Aorta (tissue), 5 donors: ENCODE measurements at regions not wholly inside any gene's neighbourhood (a gene's known extent, or its start where the extent isn't known, plus 50 kb on each side); places are given as distances from the start of the nearest gene placed in this dataset.
"Not testable (repeated sequence)": the region's sequence is repeated elsewhere in the genome, so short reads cannot be mapped to it uniquely, and the experiment has no call there.

Source experiments
- ATAC-seq: fragments of 200-7000 bp; cut with Tn5 transposase; one replicate; pipeline ENCODE4 v1.9.1; 2022; ENCODE audit warnings: moderate library complexity; ENCODE audit not compliant: low FRiP score
- DNase-seq, 2 donors: peaks; one replicate each; pipeline ENCODE4 v3.0.0-alpha.2; 2020
- H3K27ac ChIP-seq, 2 donors: one replicate each; pipeline ENCODE4 v1.5.1; 2013; ENCODE audit warnings: low read length in 2 of 2, mild to moderate bottlenecking in 2 of 2, moderate library complexity in 2 of 2, control low read depth in 1 of 2, inconsistent platforms in 1 of 2, low read depth in 1 of 2
- H3K27me3 ChIP-seq, 2 donors: one replicate each; pipeline ENCODE4 v1.6.1; 2013; ENCODE audit warnings: control low read depth in 1 of 2, low read length in 1 of 2, mild to moderate bottlenecking in 1 of 2, moderate library complexity in 1 of 2; ENCODE audit not compliant: insufficient read depth in 2 of 2, control insufficient read depth in 1 of 2
- H3K36me3 ChIP-seq, 2 donors: one replicate each; pipeline ENCODE4 v1.6.1; 2013; ENCODE audit warnings: control low read depth in 1 of 2, low read length in 1 of 2, mild to moderate bottlenecking in 1 of 2; ENCODE audit not compliant: insufficient read depth in 2 of 2, control insufficient read depth in 1 of 2
- H3K4me1 ChIP-seq, 2 donors: one replicate each; pipeline ENCODE4 v1.6.1; 2013; ENCODE audit warnings: low read length in 2 of 2, control low read depth in 1 of 2, mild to moderate bottlenecking in 1 of 2, moderate library complexity in 1 of 2; ENCODE audit not compliant: insufficient read depth in 2 of 2, control insufficient read depth in 1 of 2
- H3K4me3 ChIP-seq, 2 donors: one replicate each; pipeline ENCODE4 v1.5.1; 2013; ENCODE audit warnings: low read length in 2 of 2, control low read depth in 1 of 2, mild to moderate bottlenecking in 1 of 2
- H3K9me3 ChIP-seq: one replicate; pipeline ENCODE4 v1.6.1; 2013; ENCODE audit warnings: mild to moderate bottlenecking, low read length; ENCODE audit not compliant: control insufficient read depth
- WGBS, 2 donors: extraction: QIAGEN DNeasy Blood & Tissue Kit; methylation state at CpG; one replicate each; pipeline ENCODE4 v1.1.7; 2013; 5-methylcytosine and 5-hydroxymethylcytosine counted together
- intact Hi-C, 2 donors: fragments of 100-400 bp; cut with DNase I; formaldehyde crosslinking; loops; one replicate each; pipeline versions ENCODE4 v1.14.2 to v1.15.0; 2022
- donor health status: healthy with polysubstance abuse.
- donor health status: Bipolar disorder and iron deficiency.
- donor health status: DM: no; HTN: no; CAD: no.
- donor health status: DM: no; HTN: no; CAD: no.
- donor health status: DM: yes; HTN: yes; CAD: no.

- DNase-seq (no peak), ATAC-seq (no peak)
- H3K4me3 ChIP-seq = no peak overlapping the region
- H3K27me3 ChIP-seq = no peaks in the 10 kb centered on the region
- 80 to 83% methylated on average over 10 of the region's 10 CpGs for WGBS, 2 donors
- H3K36me3 ChIP-seq = no peaks in the 10 kb centered on the region
- intact Hi-C loops = no loop called here
- H3K27ac ChIP-seq = no peak overlapping the region
- H3K9me3 ChIP-seq = no peaks in the 10 kb centered on the region
- H3K4me1 ChIP-seq = no peaks in the 10 kb centered on the region
Measured at GRCh38 chr6:80433010-80433672, 326.7 kb downstream of the BCKDHB start.

DNA sequence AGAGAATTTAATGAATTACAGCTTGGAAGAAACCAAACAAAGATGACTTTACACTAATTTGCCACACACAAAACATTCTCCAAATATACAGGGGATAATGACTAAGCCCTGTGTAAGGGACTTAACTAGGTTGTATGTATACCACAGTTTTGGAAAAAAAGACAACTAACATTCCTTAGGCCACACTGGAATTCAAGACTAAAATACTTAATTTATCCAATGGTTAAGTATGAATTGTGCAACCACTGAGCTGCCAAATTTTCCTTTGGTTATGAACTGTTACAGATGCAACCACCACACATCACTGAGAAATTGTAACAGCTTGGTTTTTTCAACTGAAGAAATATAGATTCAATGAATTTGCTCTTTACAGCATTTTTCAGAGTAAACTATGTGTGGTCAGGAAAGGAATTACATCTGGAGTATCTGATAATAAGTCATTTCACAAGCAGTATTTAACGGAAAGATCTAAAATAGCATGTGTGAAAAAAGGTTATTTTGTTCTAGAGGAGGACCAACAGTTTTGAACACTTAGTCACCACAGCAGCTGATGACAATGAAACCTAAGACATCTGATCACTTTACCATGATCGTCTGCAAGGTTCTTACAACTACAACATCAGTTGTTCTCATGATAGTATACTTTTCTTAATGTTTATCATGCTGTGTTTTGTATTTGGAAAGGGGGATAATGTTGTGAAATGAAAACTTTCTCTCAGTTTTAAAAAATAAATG, 318.8 kb downstream of the BCKDHB start:
- Histone ChIP-seq H3K36me3 (peaks cover 0 to 2% of the 10 kb centered on the region in 2 donors), H3K4me3 (no peak overlapping the region), H3K27me3 (no peaks in the 10 kb centered on the region), H3K4me1 (no peaks in the 10 kb centered on the region), H3K27ac (no peak overlapping the region), H3K9me3 (peaks cover 6% of the 10 kb centered on the region)
- no peak for ATAC-seq
- intact Hi-C loops = no loop called here
- 66 to 72% methylated on average over 2 of the region's 2 CpGs for WGBS, 2 donors
- DNase-seq = no peak

DNA sequence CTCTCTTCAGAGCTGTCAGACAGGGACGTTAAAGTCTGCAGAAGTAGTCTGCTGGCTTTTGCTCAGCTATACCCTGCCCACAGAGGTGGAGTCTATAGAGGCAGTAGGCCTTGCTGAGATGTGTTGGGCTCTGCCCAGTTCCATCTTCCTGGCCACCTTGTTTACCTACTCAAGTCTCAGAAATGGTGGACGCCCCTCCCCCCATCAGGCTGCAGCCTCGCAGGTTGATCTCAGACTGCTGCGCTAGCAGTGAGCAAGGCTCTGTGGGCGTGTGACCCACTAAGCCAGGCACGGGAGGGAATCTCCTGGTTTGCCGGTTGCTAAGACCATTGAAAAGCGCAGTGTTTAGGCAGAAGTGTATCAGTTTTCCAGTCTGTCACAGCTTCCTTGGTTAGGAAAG, 305.0 kb downstream of the BCKDHB start:
- WGBS, 2 donors = 96 to 97% methylated on average over 8 of the region's 8 CpGs
- no peak for ATAC-seq
- DNase-seq = no peak
- Histone ChIP-seq H3K9me3 (no peaks in the 10 kb centered on the region), H3K4me3 (no peak overlapping the region), H3K36me3 (no peaks in the 10 kb centered on the region), H3K27ac (no peak overlapping the region), H3K4me1 (no peaks in the 10 kb centered on the region), H3K27me3 (no peaks in the 10 kb centered on the region)
- intact Hi-C loops = no loop called here

GRCh38 chr6:80407976-80408375, 301.5 kb downstream of the BCKDHB start:
- H3K36me3 ChIP-seq, H3K27ac ChIP-seq, ATAC-seq, H3K9me3 ChIP-seq, H3K4me1 ChIP-seq, intact Hi-C loops, H3K4me3 ChIP-seq, DNase-seq, H3K27me3 ChIP-seq: not testable (repeated sequence)
- WGBS, 2 donors = 99 to 100% methylated on average over 2 of the region's 2 CpGs

DNA sequence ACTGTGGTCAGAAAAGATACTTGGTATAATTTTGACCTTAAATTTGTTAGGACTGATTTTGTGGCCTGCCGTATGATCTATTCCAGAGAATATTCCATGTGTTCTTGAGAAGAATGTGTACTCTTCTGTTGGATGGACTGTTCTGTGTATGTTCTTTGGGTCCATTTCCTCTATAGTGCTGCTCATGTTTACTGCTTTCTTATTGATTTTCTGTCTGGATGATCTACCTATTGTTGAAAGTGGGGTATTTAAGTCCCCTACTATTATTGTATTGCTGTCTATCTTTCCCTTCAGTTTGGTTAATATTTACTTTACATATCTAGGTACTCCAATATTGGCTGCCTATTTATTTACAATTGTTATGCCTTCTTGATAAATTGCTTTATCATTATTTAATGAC, 298.4 kb downstream of the BCKDHB start:
- 96 to 99% methylated on average over 1 of the region's 1 CpG for WGBS, 2 donors
- Histone ChIP-seq H3K27me3 (no peaks in the 10 kb centered on the region), H3K4me1 (no peaks in the 10 kb centered on the region), H3K9me3 (no peaks in the 10 kb centered on the region), H3K4me3 (no peak overlapping the region), H3K27ac (no peak overlapping the region), H3K36me3 (no peaks in the 10 kb centered on the region)
- no peak for ATAC-seq
- intact Hi-C loops = no loop called here
- no peak for DNase-seq

GRCh38 chr6:80403365-80403764, 296.9 kb downstream of the BCKDHB start:
- no peak overlapping the region for H3K27ac ChIP-seq
- H3K36me3 ChIP-seq = no peaks in the 10 kb centered on the region
- no peak overlapping the region for H3K4me3 ChIP-seq
- intact Hi-C loops = no loop called here
- DNase-seq (no peak), ATAC-seq (no peak)
- no peaks in the 10 kb centered on the region for H3K4me1 ChIP-seq
- no peaks in the 10 kb centered on the region for H3K9me3 ChIP-seq
- WGBS, 2 donors = 95 to 99% methylated on average over 1 of the region's 1 CpG
- H3K27me3 ChIP-seq = no peaks in the 10 kb centered on the region

- Histone ChIP-seq H3K27ac (no peak overlapping the region), H3K36me3 (no peaks in the 10 kb centered on the region), H3K4me3 (no peak overlapping the region), H3K9me3 (no peaks in the 10 kb centered on the region), H3K4me1 (no peaks in the 10 kb centered on the region), H3K27me3 (no peaks in the 10 kb centered on the region)
- intact Hi-C loops = no loop called here
- WGBS, 2 donors = 90 to 94% methylated on average over 2 of the region's 2 CpGs
- no peak for ATAC-seq
- no peak for DNase-seq
Measured at GRCh38 chr6:80402266-80402665, 295.8 kb downstream of the BCKDHB start.
